Keratinocyte (primary cell): ENCODE measurements at regions not wholly inside any gene's neighbourhood (a gene's known extent, or its start where the extent isn't known, plus 50 kb on each side); places are given as distances from the start of the nearest gene placed in this dataset.

Experiments used
- EZH2 ChIP-seq: IDR thresholded peaks from one replicate; pipeline ENCODE4 v1.6.1; 2012; ENCODE audit warnings: inconsistent platforms, mild to moderate bottlenecking, low read length, moderate library complexity
- TF ChIP-seq, protein P1 (sequence below), 3 experiments: IDR thresholded peaks in 1 of 3; conservative IDR thresholded peaks in 1 of 3; optimal IDR thresholded peaks in 1 of 3; 2 replicates in 2 of 3; 3 replicates in 1 of 3; pipeline versions ENCODE3 to v1.5.1; 2011; ENCODE audit warnings: low read length in 3 of 3, mild to moderate bottlenecking in 3 of 3, moderate library complexity in 2 of 3, control low read depth in 1 of 3, inconsistent platforms in 1 of 3; ENCODE audit not compliant: insufficient read depth in 2 of 3; ENCODE audit errors: extremely low read depth in 1 of 3

GRCh38 chr5:96036301-96036700 is 74.7 kb upstream of the ELL2 start:
- TF ChIP-seq, protein P1, sequence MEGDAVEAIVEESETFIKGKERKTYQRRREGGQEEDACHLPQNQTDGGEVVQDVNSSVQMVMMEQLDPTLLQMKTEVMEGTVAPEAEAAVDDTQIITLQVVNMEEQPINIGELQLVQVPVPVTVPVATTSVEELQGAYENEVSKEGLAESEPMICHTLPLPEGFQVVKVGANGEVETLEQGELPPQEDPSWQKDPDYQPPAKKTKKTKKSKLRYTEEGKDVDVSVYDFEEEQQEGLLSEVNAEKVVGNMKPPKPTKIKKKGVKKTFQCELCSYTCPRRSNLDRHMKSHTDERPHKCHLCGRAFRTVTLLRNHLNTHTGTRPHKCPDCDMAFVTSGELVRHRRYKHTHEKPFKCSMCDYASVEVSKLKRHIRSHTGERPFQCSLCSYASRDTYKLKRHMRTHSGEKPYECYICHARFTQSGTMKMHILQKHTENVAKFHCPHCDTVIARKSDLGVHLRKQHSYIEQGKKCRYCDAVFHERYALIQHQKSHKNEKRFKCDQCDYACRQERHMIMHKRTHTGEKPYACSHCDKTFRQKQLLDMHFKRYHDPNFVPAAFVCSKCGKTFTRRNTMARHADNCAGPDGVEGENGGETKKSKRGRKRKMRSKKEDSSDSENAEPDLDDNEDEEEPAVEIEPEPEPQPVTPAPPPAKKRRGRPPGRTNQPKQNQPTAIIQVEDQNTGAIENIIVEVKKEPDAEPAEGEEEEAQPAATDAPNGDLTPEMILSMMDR (optimal IDR thresholded peaks at IDR 0.05 in 1 of 3, IDR thresholded peaks at IDR 0.05 in 1 of 3, conservative IDR thresholded peaks at IDR 0.05 in 1 of 3; ENCODE audit: extremely low read depth in 1 of 3, insufficient read depth in 2 of 3, low read length in 3 of 3) = no peak
- no peak for TF ChIP-seq EZH2
